ENCODE measurements at regions not wholly inside any gene's neighbourhood (a gene's known extent, or its start where the extent isn't known, plus 50 kb on each side); places are given as distances from the start of the nearest gene placed in this dataset.

DNA sequence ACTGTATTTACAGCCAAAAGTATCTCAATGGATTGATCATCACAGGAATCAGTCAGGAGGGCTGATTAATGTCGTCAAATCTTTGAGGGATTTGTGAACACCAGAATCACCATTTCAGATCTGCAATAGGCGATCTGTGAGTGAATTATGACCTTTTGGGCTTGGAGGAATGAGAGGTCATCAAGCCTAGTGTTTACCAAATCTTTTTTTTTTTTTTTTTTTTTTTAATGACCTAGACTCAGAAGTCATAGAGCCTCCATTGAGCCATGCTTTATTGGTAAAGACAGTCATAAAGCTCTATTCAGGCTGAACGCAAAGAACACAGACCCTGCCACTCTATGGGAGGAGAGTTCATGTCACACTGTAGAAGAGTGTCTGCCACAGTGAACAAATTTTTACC lies 97.7 kb downstream of the SOCS6 start:
- Histone ChIP-seq H3K27me3 (ENCODE audit: insufficient read depth, poor library complexity, severe bottlenecking) (no peaks in the 10 kb centered on the region), H3K4me3 (ENCODE audit: severe bottlenecking) (no peak overlapping the region), H3K4me1 (ENCODE audit: insufficient read depth, poor library complexity, severe bottlenecking) (peaks cover 22% of the 10 kb centered on the region), H3K36me3 (ENCODE audit: low read depth) (no peaks in the 10 kb centered on the region), H3K27ac (ENCODE audit: poor library complexity, severe bottlenecking) (no peak overlapping the region), H3K9me3 (ENCODE audit: severe bottlenecking) (no peaks in the 10 kb centered on the region)
- no peak for DNase-seq (ENCODE audit: low spot score)
- no peak for TF ChIP-seq CTCF (IDR thresholded peaks at IDR 0.05; ENCODE audit: poor library complexity, severe bottlenecking)
- no peak for ATAC-seq (ENCODE audit: low read depth)

DNA sequence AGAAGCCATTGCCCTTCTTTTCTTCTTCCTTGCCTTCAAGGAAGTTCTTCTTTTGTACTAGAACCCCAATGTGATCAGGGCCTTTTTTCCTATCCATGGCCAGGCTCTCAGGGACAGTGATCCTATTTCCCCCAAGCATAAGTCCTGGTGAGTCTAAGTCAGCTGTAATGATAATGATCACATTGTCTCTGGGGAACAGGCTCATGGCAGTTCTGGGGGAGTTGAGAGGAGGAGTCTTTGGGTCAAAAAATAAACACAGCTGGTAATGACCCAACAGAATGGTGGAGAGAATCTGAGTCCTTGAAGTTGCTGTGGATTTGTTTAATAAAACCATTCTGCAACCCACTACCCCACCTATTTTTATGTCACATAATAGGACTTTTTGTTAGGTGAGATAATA lies 96.6 kb downstream of the SOCS6 start:
- ATAC-seq (ENCODE audit: low read depth) = no peak
- no peak for TF ChIP-seq CTCF (IDR thresholded peaks at IDR 0.05; ENCODE audit: poor library complexity, severe bottlenecking)
- no peak overlapping the region for H3K4me3 ChIP-seq (ENCODE audit: severe bottlenecking)
- no peak for DNase-seq (ENCODE audit: low spot score)
- no peaks in the 10 kb centered on the region for H3K27me3 ChIP-seq (ENCODE audit: insufficient read depth, poor library complexity, severe bottlenecking)
- no peaks in the 10 kb centered on the region for H3K36me3 ChIP-seq (ENCODE audit: low read depth)
- no peaks in the 10 kb centered on the region for H3K9me3 ChIP-seq (ENCODE audit: severe bottlenecking)
- peaks cover 22% of the 10 kb centered on the region for H3K4me1 ChIP-seq (ENCODE audit: insufficient read depth, poor library complexity, severe bottlenecking)
- peak overlapping the region; percentile 98 for H3K27ac ChIP-seq (ENCODE audit: poor library complexity, severe bottlenecking)

DNA sequence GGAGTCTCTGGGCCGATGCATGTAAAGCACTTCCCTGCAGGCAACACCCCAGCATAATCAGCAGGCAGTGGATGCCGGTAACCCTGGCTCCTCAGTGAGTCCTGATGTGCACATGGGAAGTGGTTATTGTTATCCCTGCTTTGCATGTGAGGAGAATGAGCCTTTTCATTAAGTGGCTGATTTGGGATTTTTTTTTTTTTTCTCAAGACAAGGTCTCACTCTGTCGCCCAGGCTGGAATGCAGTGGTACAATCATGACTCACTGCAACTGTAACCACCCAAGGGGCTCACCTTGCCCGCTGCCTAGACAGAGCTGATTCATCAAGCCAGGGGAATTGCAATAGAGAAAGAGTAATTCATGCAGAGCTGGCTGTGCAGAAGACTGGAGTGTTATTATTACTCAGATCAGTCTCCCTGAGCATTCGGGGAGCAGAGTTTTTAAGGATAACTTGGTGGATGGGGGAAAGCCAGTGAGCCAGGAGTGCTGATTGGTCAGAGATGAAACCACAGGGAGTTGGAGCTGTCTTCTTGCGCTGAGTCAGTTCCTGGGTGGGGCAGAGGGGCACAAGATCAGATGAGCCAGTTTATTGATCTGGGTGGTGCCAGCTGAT lies 95.4 kb downstream of the SOCS6 start:
- TF ChIP-seq CTCF (IDR thresholded peaks at IDR 0.05; ENCODE audit: poor library complexity, severe bottlenecking) = no peak
- peak overlapping the region; percentile 98 for H3K27ac ChIP-seq (ENCODE audit: poor library complexity, severe bottlenecking)
- ATAC-seq (ENCODE audit: low read depth) = peak; percentile 95
- H3K36me3 ChIP-seq (ENCODE audit: low read depth) = no peaks in the 10 kb centered on the region
- peaks cover 22% of the 10 kb centered on the region for H3K4me1 ChIP-seq (ENCODE audit: insufficient read depth, poor library complexity, severe bottlenecking)
- no peaks in the 10 kb centered on the region for H3K27me3 ChIP-seq (ENCODE audit: insufficient read depth, poor library complexity, severe bottlenecking)
- H3K4me3 ChIP-seq (ENCODE audit: severe bottlenecking) = no peak overlapping the region
- no peaks in the 10 kb centered on the region for H3K9me3 ChIP-seq (ENCODE audit: severe bottlenecking)
- DNase-seq (ENCODE audit: low spot score) = peak; percentile 90

GRCh38 chr18:70382992-70383717 lies 94.3 kb downstream of the SOCS6 start:
- no peak for DNase-seq (ENCODE audit: low spot score)
- H3K4me1 ChIP-seq (ENCODE audit: insufficient read depth, poor library complexity, severe bottlenecking) = peaks cover 22% of the 10 kb centered on the region
- no peaks in the 10 kb centered on the region for H3K9me3 ChIP-seq (ENCODE audit: severe bottlenecking)
- no peak overlapping the region for H3K4me3 ChIP-seq (ENCODE audit: severe bottlenecking)
- peak overlapping the region; percentile 98 for H3K27ac ChIP-seq (ENCODE audit: poor library complexity, severe bottlenecking)
- H3K27me3 ChIP-seq (ENCODE audit: insufficient read depth, poor library complexity, severe bottlenecking) = no peaks in the 10 kb centered on the region
- H3K36me3 ChIP-seq (ENCODE audit: low read depth) = no peaks in the 10 kb centered on the region
- no peak for ATAC-seq (ENCODE audit: low read depth)
- no peak for TF ChIP-seq CTCF (IDR thresholded peaks at IDR 0.05; ENCODE audit: poor library complexity, severe bottlenecking)

- H3K36me3 ChIP-seq (ENCODE audit: low read depth) = no peaks in the 10 kb centered on the region
- H3K27ac ChIP-seq (ENCODE audit: poor library complexity, severe bottlenecking) = no peak overlapping the region
- H3K27me3 ChIP-seq (ENCODE audit: insufficient read depth, poor library complexity, severe bottlenecking) = no peaks in the 10 kb centered on the region
- DNase-seq (ENCODE audit: low spot score) = no peak
- TF ChIP-seq CTCF (IDR thresholded peaks at IDR 0.05; ENCODE audit: poor library complexity, severe bottlenecking) = no peak
- no peaks in the 10 kb centered on the region for H3K9me3 ChIP-seq (ENCODE audit: severe bottlenecking)
- H3K4me1 ChIP-seq (ENCODE audit: insufficient read depth, poor library complexity, severe bottlenecking) = peaks cover 22% of the 10 kb centered on the region
- no peak overlapping the region for H3K4me3 ChIP-seq (ENCODE audit: severe bottlenecking)
- no peak for ATAC-seq (ENCODE audit: low read depth)
Measured at GRCh38 chr18:70382017-70382416, 93.2 kb downstream of the SOCS6 start.
